Right atrium auricular region (tissue), 2 donors: ENCODE measurements at regions not wholly inside any gene's neighbourhood (a gene's known extent, or its start where the extent isn't known, plus 50 kb on each side); places are given as distances from the start of the nearest gene placed in this dataset.
A peak's percentile ranks its signal among the peaks of the same experiment; 100 is the strongest.

Experiments
- DNase-seq: peaks from one replicate; pipeline ENCODE4 v3.0.0-alpha.2; 2019; ENCODE audit warnings: low spot score
- H3K27ac ChIP-seq, 2 donors: fragments of 200-600 bp; sonication (generic); 1 replicate in 1 of 2; 2 replicates in 1 of 2; pipeline ENCODE4 v1.5.1; 2016 to 2019
- H3K27me3 ChIP-seq, 2 donors: fragments of 200-600 bp; sonication (generic); one replicate each; pipeline versions ENCODE4 v1.5.1 to v1.6.0; 2017 to 2019
- H3K36me3 ChIP-seq: fragments of 200-600 bp; sonication (generic); one replicate; pipeline ENCODE4 v1.5.1; 2016
- H3K4me1 ChIP-seq, 2 donors: fragments of 200-600 bp; sonication (generic); one replicate each; pipeline versions ENCODE4 v1.5.1 to v1.6.0; 2017 to 2019
- H3K4me3 ChIP-seq, 2 donors: fragments of 200-600 bp; sonication (generic); 1 replicate in 1 of 2; 2 replicates in 1 of 2; pipeline ENCODE4 v1.5.1; 2017 to 2019; ENCODE audit warnings: mild to moderate bottlenecking in 1 of 2, moderate library complexity in 1 of 2
- H3K9me3 ChIP-seq, 2 donors: fragments of 200-600 bp; sonication (generic); one replicate each; pipeline ENCODE4 v1.5.1; 2019
- CTCF ChIP-seq, 2 donors: fragments of 200-600 bp; sonication (generic); IDR thresholded peaks; one replicate each; pipeline ENCODE4 v1.5.1; 2019; ENCODE audit warnings: antibody characterized with exemption in 2 of 2

DNA sequence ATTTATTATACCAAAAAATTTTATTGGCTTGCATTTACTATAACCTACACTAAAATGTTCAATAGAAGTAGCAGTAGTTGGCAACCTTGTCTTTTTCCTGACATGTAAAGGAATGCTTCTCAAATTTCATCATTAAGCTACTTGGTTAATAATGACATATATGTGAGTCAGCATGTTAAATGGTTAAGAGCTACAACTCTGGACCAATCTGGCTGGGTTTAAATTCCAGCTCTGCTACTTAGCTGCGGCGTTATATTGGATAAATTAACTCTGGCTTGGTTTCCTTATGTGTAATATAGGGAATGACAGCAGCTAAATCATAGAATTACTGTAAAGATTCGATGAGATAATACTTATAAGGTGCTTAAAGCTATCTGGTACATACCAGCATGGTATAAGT, 53.7 kb upstream of the OTOGL start:
- H3K27ac ChIP-seq, result no peak overlapping the region

DNA sequence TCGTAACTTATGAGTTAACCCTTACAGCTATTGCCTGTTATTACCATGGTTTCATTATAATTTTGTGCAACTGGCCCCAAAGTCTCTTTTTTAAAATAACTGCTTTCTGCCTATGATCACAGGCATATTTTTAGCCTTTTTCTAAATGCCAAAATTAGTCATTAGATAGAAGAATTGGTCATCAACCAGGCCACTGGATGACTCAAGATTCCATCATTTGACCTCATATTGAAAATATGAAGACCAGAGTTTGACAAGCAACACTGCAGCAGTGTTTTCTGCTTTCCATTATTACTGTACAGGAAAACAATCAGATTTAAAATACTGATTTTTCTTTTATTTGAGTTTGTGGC, 54.7 kb upstream of the OTOGL start:
- Histone ChIP-seq H3K4me1 (no peaks in the 10 kb centered on the region), H3K27me3 (no peaks in the 10 kb centered on the region), H3K9me3 (no peaks in the 10 kb centered on the region), H3K36me3 (no peaks in the 10 kb centered on the region), H3K27ac (no peak overlapping the region), H3K4me3 (no peak overlapping the region)
- no peak for DNase-seq
- no peak for TF ChIP-seq CTCF (IDR thresholded peaks at IDR 0.05)

More for the DNA sequence above, 53.7 kb upstream of the OTOGL start:
- no peaks in the 10 kb centered on the region for H3K9me3 ChIP-seq
- no peaks in the 10 kb centered on the region for H3K4me1 ChIP-seq
- H3K36me3 ChIP-seq, result no peaks in the 10 kb centered on the region
- H3K4me3 ChIP-seq, result no peak overlapping the region
- no peak for DNase-seq
- H3K27me3 ChIP-seq, result no peaks in the 10 kb centered on the region
- no peak for TF ChIP-seq CTCF (IDR thresholded peaks at IDR 0.05)

DNA sequence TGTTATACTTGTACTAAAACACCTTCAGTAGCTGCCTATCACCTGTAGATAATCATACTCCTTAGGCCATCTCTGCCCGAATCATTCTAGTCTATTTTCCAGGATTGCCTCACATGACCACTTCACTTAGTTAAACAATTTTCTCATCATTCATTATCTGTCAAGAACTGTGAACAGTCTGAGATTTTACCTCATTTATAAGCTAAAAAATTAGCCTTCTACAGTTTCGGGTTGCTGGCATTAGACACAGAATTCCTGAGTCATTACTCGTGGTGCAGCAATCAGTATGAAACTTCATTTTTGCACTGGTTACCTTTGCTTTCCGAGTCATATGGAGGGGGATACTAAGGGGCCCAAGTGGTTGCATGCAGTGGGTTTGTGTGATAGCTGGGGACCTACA, 57.6 kb upstream of the OTOGL start:
- no peaks in the 10 kb centered on the region for H3K27me3 ChIP-seq
- DNase-seq, result no peak
- TF ChIP-seq CTCF (IDR thresholded peaks at IDR 0.05), result no peak
- no peak overlapping the region for H3K27ac ChIP-seq
- no peak overlapping the region for H3K4me3 ChIP-seq
- peaks cover 0 to 4% of the 10 kb centered on the region in 2 donors for H3K9me3 ChIP-seq
- H3K36me3 ChIP-seq, result no peaks in the 10 kb centered on the region
- no peaks in the 10 kb centered on the region for H3K4me1 ChIP-seq

DNA sequence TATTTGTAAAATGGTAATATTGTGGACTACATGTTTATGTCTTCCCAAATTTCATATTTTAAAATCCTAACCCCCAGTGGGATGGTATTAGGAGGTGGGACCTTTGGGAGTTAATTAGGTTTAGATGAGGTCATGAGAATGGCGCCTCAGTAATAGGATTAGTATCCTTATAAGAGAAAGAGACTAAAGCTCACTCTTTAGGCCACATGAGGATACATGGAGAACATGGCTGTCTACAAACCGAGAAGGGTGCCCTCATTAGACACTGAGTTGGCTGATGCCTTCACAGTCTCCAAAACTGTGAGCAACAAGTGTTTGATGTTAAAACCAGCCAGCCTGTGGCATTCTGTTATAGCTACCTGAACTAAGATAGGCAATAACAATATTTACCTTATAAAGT, 58.3 kb upstream of the OTOGL start:
- Histone ChIP-seq H3K9me3 (peaks cover 0 to 4% of the 10 kb centered on the region in 2 donors), H3K27me3 (no peaks in the 10 kb centered on the region), H3K4me1 (no peaks in the 10 kb centered on the region), H3K4me3 (no peak overlapping the region), H3K27ac (no peak overlapping the region), H3K36me3 (no peaks in the 10 kb centered on the region)
- DNase-seq, result no peak
- no peak for TF ChIP-seq CTCF (IDR thresholded peaks at IDR 0.05)

- H3K4me1 ChIP-seq, result no peaks in the 10 kb centered on the region
- no peak for TF ChIP-seq CTCF (IDR thresholded peaks at IDR 0.05)
- H3K9me3 ChIP-seq, result peaks cover 0 to 4% of the 10 kb centered on the region in 2 donors
- no peak overlapping the region for H3K27ac ChIP-seq
- no peak for DNase-seq
- no peaks in the 10 kb centered on the region for H3K36me3 ChIP-seq
- H3K27me3 ChIP-seq, result no peaks in the 10 kb centered on the region
- H3K4me3 ChIP-seq, result no peak overlapping the region
Measured at GRCh38 chr12:80040075-80040738, 59.1 kb upstream of the OTOGL start.

DNA sequence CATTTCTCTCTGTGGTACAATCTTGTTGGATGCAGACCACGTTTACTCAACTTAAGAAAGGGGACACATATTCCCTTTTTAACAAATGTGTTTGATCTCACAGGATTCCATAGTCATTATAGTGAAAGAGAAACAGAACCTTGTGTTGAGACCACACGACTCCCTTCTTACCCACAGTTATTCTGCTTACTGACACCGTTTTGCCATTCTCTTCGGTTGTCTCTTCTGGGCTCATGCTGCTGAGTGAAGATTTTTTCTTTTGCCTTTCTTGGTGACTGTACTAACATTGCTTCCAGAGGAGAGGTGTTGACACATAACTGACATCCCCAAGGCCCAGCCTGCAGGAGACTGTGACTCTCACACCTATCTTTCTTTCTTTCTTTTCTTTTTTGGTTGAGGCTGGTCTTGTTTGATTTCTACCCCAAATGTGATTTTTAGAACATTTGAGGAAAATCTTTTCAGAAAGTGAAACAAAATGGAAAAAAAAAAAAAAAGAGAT, 61.2 kb upstream of the OTOGL start:
- Histone ChIP-seq H3K4me1 (peaks cover 0 to 7% of the 10 kb centered on the region in 2 donors), H3K9me3 (peaks cover 0 to 4% of the 10 kb centered on the region in 2 donors), H3K36me3 (no peaks in the 10 kb centered on the region), H3K27me3 (no peaks in the 10 kb centered on the region), H3K4me3 (no peak overlapping the region), H3K27ac (peak overlapping the region in 1 of 2 donors; percentile 63)
- DNase-seq, result no peak
- no peak for TF ChIP-seq CTCF (IDR thresholded peaks at IDR 0.05)
